Adrenal gland (tissue), 9 donors: ENCODE measurements at regions not wholly inside any gene's neighbourhood (a gene's known extent, or its start where the extent isn't known, plus 50 kb on each side); places are given as distances from the start of the nearest gene placed in this dataset.

ENCODE experiments used
- DNase-seq, 7 donors: peaks; one replicate each; pipeline ENCODE4 v3.0.0-alpha.2; 2019 to 2020
- H3K27ac ChIP-seq, 5 donors: fragments of 200-600 bp; sonication (generic) in 4 of 5; 1 replicate in 3 of 5; 2 replicates in 2 of 5; pipeline versions ENCODE4 v1.5.1 to v1.8.0; 2016 to 2020; ENCODE audit warnings: mild to moderate bottlenecking in 1 of 5
- H3K27me3 ChIP-seq: fragments of 200-600 bp; 2 replicates; pipeline ENCODE4 v1.8.0; 2021
- H3K36me3 ChIP-seq, 2 donors: fragments of 200-600 bp; replicated peaks in 1 of 2; 1 replicate in 1 of 2; 2 replicates in 1 of 2; pipeline versions ENCODE4 v1.5.1 to v1.8.0; 2018 to 2022
- H3K4me1 ChIP-seq, 2 donors: fragments of 200-600 bp; replicated peaks in 1 of 2; 1 replicate in 1 of 2; 2 replicates in 1 of 2; pipeline versions ENCODE4 v1.5.1 to v1.8.0; 2018 to 2021
- H3K4me3 ChIP-seq, 4 donors: fragments of 200-600 bp; sonication (generic) in 3 of 4; one replicate each; pipeline ENCODE4 v1.5.1; 2016 to 2018
- H3K9me3 ChIP-seq, 3 donors: fragments of 200-600 bp; sonication (generic) in 1 of 3; replicated peaks in 1 of 3; 1 replicate in 2 of 3; 2 replicates in 1 of 3; pipeline versions ENCODE4 v1.5.1 to v1.8.0; 2016 to 2021
- POLR2A ChIP-seq, 2 donors: fragments of 450-650 bp; IDR thresholded peaks; one replicate each; pipeline ENCODE4 v1.6.1; 2017; ENCODE audit warnings: antibody characterized with exemption in 2 of 2, mild to moderate bottlenecking in 2 of 2, moderate library complexity in 1 of 2
- WGBS, 4 donors: extraction: QIAGEN DNeasy Blood & Tissue Kit in 2 of 4; methylation state at CpG; one replicate each; pipeline versions ENCODE4 v1.1.5 to v1.1.7; 2013 to 2017; 5-methylcytosine and 5-hydroxymethylcytosine counted together
- intact Hi-C, 2 donors: fragments of 100-400 bp; cut with DNase I; formaldehyde crosslinking; loops; one replicate each; pipeline versions ENCODE4 v1.14.1 to v1.15.0; 2022 to 2023
- TF ChIP-seq, protein P1 (sequence below), 6 experiments: fragments of 450-650 bp in 4 of 6; fragments of 200-600 bp in 2 of 6; sonication (generic) in 1 of 6; IDR thresholded peaks; 1 replicate in 5 of 6; 2 replicates in 1 of 6; pipeline versions ENCODE4 v1.5.1 to v1.8.0; 2016 to 2021; ENCODE audit warnings: antibody characterized with exemption in 6 of 6, mild to moderate bottlenecking in 2 of 6, moderate library complexity in 1 of 6
- donor health status: healthy with polysubstance abuse.
- donor health status: Bipolar disorder and iron deficiency.
- donor health status: DM: yes; HTN: yes; CAD: no.
- donor health status: DM: no; HTN: no; CAD: no.
- donor health status: DM: no; HTN: no; CAD: no.

DNA sequence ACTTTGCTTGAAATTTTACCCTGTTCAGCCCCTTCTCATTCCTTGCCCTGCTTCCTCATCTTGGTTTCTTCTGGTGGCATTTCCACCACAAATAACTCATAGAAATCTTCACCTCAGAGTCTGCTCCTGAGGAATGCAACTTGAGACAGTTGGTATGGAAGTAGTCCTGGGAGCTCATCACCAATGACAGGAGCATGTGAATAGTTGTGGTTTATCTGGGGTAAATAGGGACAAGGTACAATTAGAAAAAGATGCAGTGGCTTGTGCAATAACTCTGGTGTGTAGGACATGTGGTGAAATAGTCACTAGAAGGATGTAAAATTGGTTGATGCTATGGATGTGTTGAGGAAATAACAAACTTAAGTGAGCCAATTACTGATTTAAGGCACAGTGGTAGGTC, 72.7 kb upstream of the CHRNA7 start:
- no peak for DNase-seq
- TF ChIP-seq, protein P1, sequence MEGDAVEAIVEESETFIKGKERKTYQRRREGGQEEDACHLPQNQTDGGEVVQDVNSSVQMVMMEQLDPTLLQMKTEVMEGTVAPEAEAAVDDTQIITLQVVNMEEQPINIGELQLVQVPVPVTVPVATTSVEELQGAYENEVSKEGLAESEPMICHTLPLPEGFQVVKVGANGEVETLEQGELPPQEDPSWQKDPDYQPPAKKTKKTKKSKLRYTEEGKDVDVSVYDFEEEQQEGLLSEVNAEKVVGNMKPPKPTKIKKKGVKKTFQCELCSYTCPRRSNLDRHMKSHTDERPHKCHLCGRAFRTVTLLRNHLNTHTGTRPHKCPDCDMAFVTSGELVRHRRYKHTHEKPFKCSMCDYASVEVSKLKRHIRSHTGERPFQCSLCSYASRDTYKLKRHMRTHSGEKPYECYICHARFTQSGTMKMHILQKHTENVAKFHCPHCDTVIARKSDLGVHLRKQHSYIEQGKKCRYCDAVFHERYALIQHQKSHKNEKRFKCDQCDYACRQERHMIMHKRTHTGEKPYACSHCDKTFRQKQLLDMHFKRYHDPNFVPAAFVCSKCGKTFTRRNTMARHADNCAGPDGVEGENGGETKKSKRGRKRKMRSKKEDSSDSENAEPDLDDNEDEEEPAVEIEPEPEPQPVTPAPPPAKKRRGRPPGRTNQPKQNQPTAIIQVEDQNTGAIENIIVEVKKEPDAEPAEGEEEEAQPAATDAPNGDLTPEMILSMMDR (IDR thresholded peaks at IDR 0.05): no peak
- TF ChIP-seq POLR2A (IDR thresholded peaks at IDR 0.05): no peak
- Histone ChIP-seq H3K36me3 (no peaks in the 10 kb centered on the region), H3K27ac (no peak overlapping the region), H3K4me1 (no peaks in the 10 kb centered on the region), H3K9me3 (no peaks in the 10 kb centered on the region), H3K27me3 (no peaks in the 10 kb centered on the region), H3K4me3 (no peak overlapping the region)
- intact Hi-C loops: no loop called here

DNA sequence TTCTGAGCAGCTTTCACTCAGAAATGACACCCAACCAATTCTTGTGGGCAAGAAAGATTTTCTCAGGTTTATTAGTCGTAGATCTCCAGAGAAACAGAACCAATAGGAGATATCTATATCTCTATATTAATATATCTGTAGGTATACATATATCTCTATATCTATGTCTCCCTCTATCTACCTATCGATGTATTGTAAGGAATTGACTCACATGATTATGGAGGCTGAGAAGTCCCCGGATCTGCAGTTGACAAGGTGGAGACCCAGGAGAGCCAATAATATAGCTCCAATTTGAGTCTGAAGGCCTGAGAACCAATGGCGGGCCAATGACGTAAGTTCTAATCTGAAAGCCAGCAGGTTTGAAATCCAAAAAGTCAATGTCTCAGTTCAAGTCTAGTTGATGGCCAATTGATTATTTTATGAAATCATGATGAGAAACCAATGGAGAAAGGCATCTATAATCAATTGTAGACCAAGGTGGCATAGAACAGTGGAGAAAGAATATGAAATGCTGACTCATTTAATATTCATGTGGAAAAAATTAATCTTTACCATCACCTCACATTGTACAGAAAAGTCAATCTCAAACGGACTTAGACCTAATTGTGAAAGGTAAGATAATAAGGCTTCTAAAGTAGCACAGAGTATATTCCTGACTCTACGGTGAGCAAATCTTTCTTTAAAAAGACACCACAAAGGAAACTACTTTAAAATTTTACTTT, 65.6 kb upstream of the CHRNA7 start:
- intact Hi-C loops: no loop called here

DNA sequence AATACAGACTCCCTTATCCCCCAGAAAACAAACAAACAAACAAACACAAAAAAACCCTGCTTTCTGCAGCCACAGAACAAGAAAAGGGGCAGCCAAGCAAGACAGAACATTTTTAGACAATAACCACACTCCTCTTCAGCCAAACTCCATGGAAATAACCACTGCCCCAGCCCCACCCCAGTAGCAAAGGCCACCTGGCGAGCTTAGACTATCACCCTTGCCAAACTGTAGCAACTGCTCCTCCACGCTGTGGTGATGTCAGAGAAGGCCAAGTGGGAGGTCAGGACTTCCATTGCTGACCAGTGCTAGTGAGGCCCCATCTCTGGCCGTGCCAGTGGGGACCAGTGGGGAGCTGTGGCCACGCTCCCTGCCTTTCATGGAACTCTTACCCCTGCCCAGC, 60.3 kb upstream of the CHRNA7 start:
- Histone ChIP-seq H3K4me1 (no peaks in the 10 kb centered on the region), H3K27me3 (no peaks in the 10 kb centered on the region), H3K27ac (no peak overlapping the region), H3K4me3 (no peak overlapping the region), H3K36me3 (no peaks in the 10 kb centered on the region), H3K9me3 (no peaks in the 10 kb centered on the region)
- WGBS, 4 donors: 29 to 72% (median 61%) methylated on average over 1 to 4 of the region's 4 CpGs
- DNase-seq: no peak
- intact Hi-C loops: loop anchor here in 1 of 2 donors (10.0 kb wide), 1 partner anchor 315 kb away; no protein-coding TSS in a partner anchor
- TF ChIP-seq, protein P1 (IDR thresholded peaks at IDR 0.05): no peak
- TF ChIP-seq POLR2A (IDR thresholded peaks at IDR 0.05): no peak

More for the DNA sequence above, 65.6 kb upstream of the CHRNA7 start:
- H3K9me3 ChIP-seq: no peaks in the 10 kb centered on the region
- H3K36me3 ChIP-seq: no peaks in the 10 kb centered on the region
- H3K4me3 ChIP-seq: no peak overlapping the region
- no peaks in the 10 kb centered on the region for H3K4me1 ChIP-seq
- TF ChIP-seq, protein P1 (IDR thresholded peaks at IDR 0.05): no peak
- no peak for TF ChIP-seq POLR2A (IDR thresholded peaks at IDR 0.05)
- no peak overlapping the region for H3K27ac ChIP-seq
- DNase-seq: no peak
- H3K27me3 ChIP-seq: no peaks in the 10 kb centered on the region
- 75 to 81% (median 79%) methylated on average over 7 of the region's 7 CpGs for WGBS, 4 donors

DNA sequence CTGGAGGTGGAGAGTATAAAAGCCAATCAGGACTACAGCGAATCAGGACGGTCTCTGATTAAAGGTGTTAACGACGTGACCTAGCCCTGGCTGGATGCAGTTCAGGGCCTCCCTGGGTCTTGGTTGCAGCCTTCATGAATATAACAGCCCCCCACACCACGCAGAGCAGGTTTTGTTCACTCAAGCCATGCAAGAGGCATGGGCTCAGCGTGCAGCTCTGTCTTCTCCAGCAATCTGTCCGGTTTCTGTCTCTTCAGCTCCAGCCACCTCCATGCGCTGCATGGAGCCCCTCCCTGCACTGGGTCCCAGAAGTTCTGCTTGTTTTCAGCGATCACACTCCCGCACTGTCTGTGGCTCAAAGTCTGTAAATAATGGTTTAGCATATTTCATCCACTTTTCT, 57.1 kb upstream of the CHRNA7 start:
- Histone ChIP-seq H3K27me3 (peaks cover 14% of the 10 kb centered on the region), H3K36me3 (no peaks in the 10 kb centered on the region), H3K9me3 (no peaks in the 10 kb centered on the region), H3K4me1 (no peaks in the 10 kb centered on the region), H3K4me3 (no peak overlapping the region), H3K27ac (no peak overlapping the region)
- no peak for DNase-seq
- TF ChIP-seq, protein P1 (IDR thresholded peaks at IDR 0.05): no peak
- WGBS, 4 donors: 73 to 82% (median 77%) methylated on average over 8 to 10 of the region's 10 CpGs
- intact Hi-C loops: loop anchor here in 1 of 2 donors (10.0 kb wide), 1 partner anchor 318 kb away; no protein-coding TSS in a partner anchor
